Esophagus squamous epithelium (tissue), 5 donors: ENCODE measurements at regions not wholly inside any gene's neighbourhood (a gene's known extent, or its start where the extent isn't known, plus 50 kb on each side); places are given as distances from the start of the nearest gene placed in this dataset.
"Not testable (repeated sequence)": the region's sequence is repeated elsewhere in the genome, so short reads cannot be mapped to it uniquely, and the experiment has no call there.

Source experiments
- DNase-seq: peaks from one replicate; lab custom pipeline; 2025; lab: John Stamatoyannopoulos, UW
- H3K27ac ChIP-seq, 4 donors: fragments of 200-600 bp; sonication (generic); one replicate each; pipeline ENCODE4 v1.5.1; 2016 to 2019; ENCODE audit warnings: mild to moderate bottlenecking in 1 of 4
- H3K27me3 ChIP-seq, 4 donors: fragments of 200-600 bp; sonication (generic); 1 replicate in 3 of 4; 2 replicates in 1 of 4; pipeline versions ENCODE4 v1.5.1 to v1.6.0; 2017 to 2021; ENCODE audit warnings: antibody characterized with exemption in 1 of 4
- H3K36me3 ChIP-seq, 3 donors: fragments of 200-600 bp; sonication (generic); one replicate each; pipeline ENCODE4 v1.5.1; 2016 to 2019
- H3K4me1 ChIP-seq, 3 donors: fragments of 200-600 bp; sonication (generic); one replicate each; pipeline ENCODE4 v1.5.1; 2017 to 2019
- H3K4me3 ChIP-seq, 4 donors: fragments of 200-600 bp; sonication (generic); 1 replicate in 3 of 4; 2 replicates in 1 of 4; pipeline ENCODE4 v1.5.1; 2016 to 2019; ENCODE audit warnings: mild to moderate bottlenecking in 2 of 4, moderate library complexity in 1 of 4
- H3K9me3 ChIP-seq, 3 donors: fragments of 200-600 bp; sonication (generic); one replicate each; pipeline ENCODE4 v1.5.1; 2016 to 2019
- POLR2A ChIP-seq, 4 donors: fragments of 450-650 bp; IDR thresholded peaks; one replicate each; pipeline ENCODE4 v1.6.1; 2017; ENCODE audit warnings: antibody characterized with exemption in 4 of 4, mild to moderate bottlenecking in 4 of 4, moderate library complexity in 3 of 4
- WGBS, 2 donors: methylation state at CpG; one replicate each; pipeline ENCODE4 v1.1.5; 2018; 5-methylcytosine and 5-hydroxymethylcytosine counted together
- intact Hi-C: fragments of 100-400 bp; cut with DNase I; formaldehyde crosslinking; loops from one replicate; pipeline ENCODE4 v1.15.0; 2022
- TF ChIP-seq, protein P1 (sequence below), 6 experiments: fragments of 450-650 bp in 4 of 6; fragments of 200-600 bp in 2 of 6; sonication (generic) in 2 of 6; IDR thresholded peaks; one replicate each; pipeline ENCODE4 v1.5.1; 2016 to 2019; ENCODE audit warnings: antibody characterized with exemption in 6 of 6, mild to moderate bottlenecking in 4 of 6, moderate library complexity in 4 of 6
- donor health status: DM: yes; HTN: yes; CAD: no.

DNA sequence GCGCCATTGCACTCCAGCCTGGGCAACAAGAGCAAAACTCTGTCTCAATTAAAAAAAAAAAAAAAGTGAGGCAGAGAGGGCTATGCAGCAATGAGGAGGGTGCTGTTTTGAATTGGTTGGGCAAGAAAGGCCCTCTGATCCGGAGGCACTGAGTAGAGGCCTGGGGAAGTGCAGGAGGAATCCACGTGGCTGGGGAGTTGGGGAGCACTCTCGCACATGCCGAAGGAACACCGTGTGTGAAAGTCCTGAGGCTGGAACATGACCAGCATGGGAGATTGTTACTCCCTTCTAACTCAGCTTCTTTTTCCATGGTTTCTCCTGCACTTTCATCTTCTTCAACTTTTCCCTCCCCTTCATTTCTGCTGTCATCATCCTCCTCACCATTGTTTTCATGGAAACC, 347.9 kb upstream of the HS6ST1 start:
- Histone ChIP-seq H3K27ac (no peak overlapping the region), H3K36me3 (no peaks in the 10 kb centered on the region), H3K27me3 (peaks cover 0 to 5% (median 0%) of the 10 kb centered on the region in 4 donors), H3K4me3 (no peak overlapping the region), H3K9me3 (no peaks in the 10 kb centered on the region), H3K4me1 (no peaks in the 10 kb centered on the region)
- no peak for DNase-seq
- intact Hi-C loops, result no loop called here
- TF ChIP-seq, protein P1, sequence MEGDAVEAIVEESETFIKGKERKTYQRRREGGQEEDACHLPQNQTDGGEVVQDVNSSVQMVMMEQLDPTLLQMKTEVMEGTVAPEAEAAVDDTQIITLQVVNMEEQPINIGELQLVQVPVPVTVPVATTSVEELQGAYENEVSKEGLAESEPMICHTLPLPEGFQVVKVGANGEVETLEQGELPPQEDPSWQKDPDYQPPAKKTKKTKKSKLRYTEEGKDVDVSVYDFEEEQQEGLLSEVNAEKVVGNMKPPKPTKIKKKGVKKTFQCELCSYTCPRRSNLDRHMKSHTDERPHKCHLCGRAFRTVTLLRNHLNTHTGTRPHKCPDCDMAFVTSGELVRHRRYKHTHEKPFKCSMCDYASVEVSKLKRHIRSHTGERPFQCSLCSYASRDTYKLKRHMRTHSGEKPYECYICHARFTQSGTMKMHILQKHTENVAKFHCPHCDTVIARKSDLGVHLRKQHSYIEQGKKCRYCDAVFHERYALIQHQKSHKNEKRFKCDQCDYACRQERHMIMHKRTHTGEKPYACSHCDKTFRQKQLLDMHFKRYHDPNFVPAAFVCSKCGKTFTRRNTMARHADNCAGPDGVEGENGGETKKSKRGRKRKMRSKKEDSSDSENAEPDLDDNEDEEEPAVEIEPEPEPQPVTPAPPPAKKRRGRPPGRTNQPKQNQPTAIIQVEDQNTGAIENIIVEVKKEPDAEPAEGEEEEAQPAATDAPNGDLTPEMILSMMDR (IDR thresholded peaks at IDR 0.05), result no peak
- TF ChIP-seq POLR2A (IDR thresholded peaks at IDR 0.05), result no peak
- 89 to 94% methylated on average over 6 of the region's 6 CpGs for WGBS, 2 donors

GRCh38 chr2:128667391-128667790, 348.7 kb upstream of the HS6ST1 start:
- H3K4me1 ChIP-seq, result no peaks in the 10 kb centered on the region
- H3K9me3 ChIP-seq, result no peaks in the 10 kb centered on the region
- H3K4me3 ChIP-seq, result no peak overlapping the region
- DNase-seq, result no peak
- no peaks in the 10 kb centered on the region for H3K36me3 ChIP-seq
- H3K27ac ChIP-seq, result no peak overlapping the region
- WGBS, 2 donors, result 91% methylated on average over 2 of the region's 7 CpGs; no CpG with 5 or more reads in 1 of the 2 donors
- peaks cover 0 to 2% (median 0%) of the 10 kb centered on the region in 4 donors for H3K27me3 ChIP-seq
- intact Hi-C loops, result no loop called here
- TF ChIP-seq, protein P1 (IDR thresholded peaks at IDR 0.05), result no peak
- TF ChIP-seq POLR2A (IDR thresholded peaks at IDR 0.05), result no peak

- DNase-seq, result no peak
- Histone ChIP-seq H3K27me3 (no peaks in the 10 kb centered on the region), H3K9me3 (no peaks in the 10 kb centered on the region), H3K4me1 (no peaks in the 10 kb centered on the region), H3K4me3 (no peak overlapping the region), H3K36me3 (no peaks in the 10 kb centered on the region), H3K27ac (no peak overlapping the region)
- no peak for TF ChIP-seq POLR2A (IDR thresholded peaks at IDR 0.05)
- TF ChIP-seq, protein P1 (IDR thresholded peaks at IDR 0.05), result no peak
- WGBS, 2 donors, result 100% methylated on average over 1 of the region's 2 CpGs; no CpG with 5 or more reads in 1 of the 2 donors
- intact Hi-C loops, result no loop called here
Measured at GRCh38 chr2:128668946-128669345, 350.3 kb upstream of the HS6ST1 start.

DNA sequence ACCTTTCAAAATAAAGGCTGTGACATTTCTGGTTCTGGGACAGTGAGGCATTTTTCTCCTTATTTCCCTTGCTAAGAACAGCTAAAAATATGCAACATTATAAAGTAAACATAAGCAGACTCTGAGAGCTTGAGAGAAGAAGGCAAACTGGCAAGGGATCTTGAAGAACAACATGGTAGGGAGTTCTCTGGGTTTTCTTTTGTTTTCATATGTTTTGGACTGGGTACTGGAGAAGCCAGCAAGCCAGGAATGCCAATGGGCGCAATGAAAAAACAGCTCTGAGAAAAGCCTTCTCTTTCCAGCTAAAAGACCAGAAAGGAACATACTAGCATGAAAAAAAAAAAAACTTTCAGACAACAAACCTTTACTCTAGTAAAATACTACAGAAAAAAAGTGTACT, 351.4 kb upstream of the HS6ST1 start:
- Histone ChIP-seq H3K36me3 (no peaks in the 10 kb centered on the region), H3K27ac (no peak overlapping the region), H3K27me3 (no peaks in the 10 kb centered on the region), H3K4me1 (no peaks in the 10 kb centered on the region), H3K4me3 (no peak overlapping the region), H3K9me3 (no peaks in the 10 kb centered on the region)
- TF ChIP-seq, protein P1 (IDR thresholded peaks at IDR 0.05), result no peak
- TF ChIP-seq POLR2A (IDR thresholded peaks at IDR 0.05), result no peak
- WGBS, 2 donors, result 43 to 50% methylated on average over 1 of the region's 1 CpG
- DNase-seq, result no peak
- intact Hi-C loops, result no loop called here

- intact Hi-C loops, H3K9me3 ChIP-seq, H3K36me3 ChIP-seq, H3K27ac ChIP-seq, DNase-seq, H3K4me1 ChIP-seq, H3K4me3 ChIP-seq, H3K27me3 ChIP-seq: not testable (repeated sequence)
- WGBS, 2 donors, result 78 to 91% methylated on average over 6 to 7 of the region's 36 CpGs
Measured at GRCh38 chr2:128671981-128672757, 353.5 kb upstream of the HS6ST1 start.

- H3K9me3 ChIP-seq, DNase-seq: not testable (repeated sequence)
- 82 to 94% methylated on average over 7 to 11 of the region's 12 CpGs for WGBS, 2 donors
Measured at GRCh38 chr2:128679680-128680079, 361.0 kb upstream of the HS6ST1 start.

More at GRCh38 chr2:128679680-128680079, 361.0 kb upstream of the HS6ST1 start:
- H3K36me3 ChIP-seq, H3K4me3 ChIP-seq, H3K27me3 ChIP-seq, H3K27ac ChIP-seq, intact Hi-C loops, H3K4me1 ChIP-seq: not testable (repeated sequence)
